ENCODE measurements at regions not wholly inside any gene's neighbourhood (a gene's known extent, or its start where the extent isn't known, plus 50 kb on each side); places are given as distances from the start of the nearest gene placed in this dataset.

- TF ChIP-seq CTCF (IDR thresholded peaks at IDR 0.05; ENCODE audit: insufficient read depth, low read length), result no peak
- TF ChIP-seq REST (IDR thresholded peaks at IDR 0.05; ENCODE audit: insufficient replicate concordance, low read depth), result no peak
- no peak for TF ChIP-seq GABPA (IDR thresholded peaks at IDR 0.05; ENCODE audit: low read depth)
These were observed 438.9 kb upstream of the FAR2 start for GRCh38 chr12:28709986-28710685.

Data from HL-60 (cell line).